GM12878 (cell line): ENCODE measurements at regions not wholly inside any gene's neighbourhood (a gene's known extent, or its start where the extent isn't known, plus 50 kb on each side); places are given as distances from the start of the nearest gene placed in this dataset.

ENCODE experiments used
- ATAC-seq: fragments of 200-7000 bp; cut with Tn5 transposase; 3 replicates; pipeline ENCODE4 v1.9.1; 2020; ENCODE audit warnings: mild to moderate bottlenecking, moderate library complexity
- BruUV-seq: library from RNA; stranded (reverse); fragments of 400-500 nt; replicated peaks from 2 replicates; lab custom pipeline; 2021; lab: Mats Ljungman, UMichigan
- CTCF ChIA-PET: fragments of 300-600 bp; sonication (Branson Sonifier 250); formaldehyde crosslinking; extraction: SDS; loops from one replicate; lab custom pipeline; 2021; ENCODE audit warnings: inconsistent platforms; lab: Yijun Ruan, JAX
- POLR2A ChIA-PET: fragments of 350-600 bp; formaldehyde crosslinking; extraction: SDS; loops from one replicate; lab custom pipeline; 2021; ENCODE audit warnings: inconsistent platforms; lab: Charles Lee
- RAD21 ChIA-PET: fragments of 300-600 bp; sonication (Branson Sonifier 250); formaldehyde crosslinking; loops from one replicate; lab custom pipeline; 2023; ENCODE audit warnings: antibody characterized with exemption; ENCODE audit not compliant: unreplicated experiment; lab: Charles Lee
- SMC1A ChIA-PET: fragments of 300-600 bp; sonication (Branson Sonifier 250); formaldehyde crosslinking; loops from one replicate; lab custom pipeline; 2023; ENCODE audit not compliant: unreplicated experiment, uncharacterized antibody; lab: Charles Lee
- DNase-seq: peaks from one replicate; pipeline ENCODE4 v3.0.0-alpha.2; 2011; ENCODE audit warnings: low read depth, low spot score
- FAIRE-seq: peaks from 3 replicates; lab custom pipeline; 2011; peaks lifted over from hg19 to GRCh38; lab: Jason Lieb, UNC
- H2AFZ ChIP-seq: 2 replicates; pipeline ENCODE4 v1.6.0; 2011; ENCODE audit warnings: low read depth, low read length, control low read depth; ENCODE audit not compliant: control insufficient read depth
- H3K27ac ChIP-seq: 2 replicates; pipeline ENCODE4 v1.5.1; 2011; ENCODE audit warnings: control low read depth; ENCODE audit not compliant: control insufficient read depth, insufficient read depth
- H3K27me3 ChIP-seq, 2 experiments: replicated peaks in 1 of 2; 2 replicates each; pipeline versions ENCODE4 v1.6.0 to v1.6.1; 2011; ENCODE audit warnings: low read length in 1 of 2; ENCODE audit not compliant: control insufficient read depth in 2 of 2, insufficient read depth in 2 of 2
- H3K36me3 ChIP-seq, 2 experiments: 2 replicates each; pipeline ENCODE4 v1.5.1; 2011; ENCODE audit warnings: low read length in 1 of 2; ENCODE audit not compliant: control insufficient read depth in 2 of 2, insufficient read depth in 2 of 2
- H3K4me1 ChIP-seq: 2 replicates; pipeline ENCODE4 v1.6.1; 2011; ENCODE audit warnings: mild to moderate bottlenecking, low read length, moderate library complexity, mixed read lengths; ENCODE audit not compliant: control insufficient read depth, insufficient read depth
- H3K4me2 ChIP-seq: 2 replicates; pipeline ENCODE4 v1.6.0; 2011; ENCODE audit warnings: control low read depth; ENCODE audit not compliant: control insufficient read depth, insufficient read depth
- H3K4me3 ChIP-seq: fragments of 200-600 bp; sonication (generic); 2 replicates; pipeline ENCODE4 v1.5.1; 2016
- H3K79me2 ChIP-seq: 2 replicates; pipeline ENCODE4 v1.6.0; 2011; ENCODE audit warnings: low read length; ENCODE audit not compliant: control insufficient read depth, insufficient read depth
- H3K9ac ChIP-seq: 2 replicates; pipeline ENCODE4 v1.8.0; 2011; ENCODE audit warnings: low read length, control low read depth, mixed read lengths; ENCODE audit not compliant: control insufficient read depth, insufficient read depth
- H3K9me3 ChIP-seq: replicated peaks from 3 replicates; pipeline ENCODE4 v1.5.1; 2011; ENCODE audit warnings: mild to moderate bottlenecking, low read length; ENCODE audit not compliant: control insufficient read depth, insufficient read depth
- H4K20me1 ChIP-seq: 2 replicates; pipeline ENCODE4 v1.6.0; 2011; ENCODE audit not compliant: control insufficient read depth, insufficient read depth
- EGR1 ChIP-seq, 2 experiments: IDR thresholded peaks; 1 replicate in 1 of 2; 2 replicates in 1 of 2; pipeline ENCODE4 v1.6.1; 2011 to 2012; ENCODE audit warnings: low read depth in 2 of 2, low read length in 2 of 2, borderline replicate concordance in 1 of 2, mild to moderate bottlenecking in 1 of 2, moderate library complexity in 1 of 2
- IKZF1 ChIP-seq: fragments of 450-650 bp; conservative IDR thresholded peaks from 2 replicates; pipeline ENCODE4 v1.6.1; 2017; ENCODE audit warnings: antibody characterized with exemption, mild to moderate bottlenecking
- MTA2 ChIP-seq: fragments of 450-650 bp; IDR thresholded peaks from 2 replicates; pipeline ENCODE4 v1.6.1; 2016; ENCODE audit warnings: low read depth, mild to moderate bottlenecking, moderate library complexity
- NFYA ChIP-seq: IDR thresholded peaks from 2 replicates; pipeline ENCODE4 v1.6.1; 2011; ENCODE audit warnings: low read depth, mild to moderate bottlenecking, low read length, improper control_type of control experiment, borderline replicate concordance
- NFYB ChIP-seq: IDR thresholded peaks from 2 replicates; pipeline ENCODE4 v1.6.1; 2011; ENCODE audit warnings: low read depth, mild to moderate bottlenecking, low read length, improper control_type of control experiment, moderate library complexity; ENCODE audit not compliant: insufficient read depth
- PAX5 ChIP-seq: IDR thresholded peaks from 2 replicates; pipeline ENCODE4 v1.6.1; 2011; ENCODE audit warnings: low read depth, low read length, borderline replicate concordance
- SIX5 ChIP-seq: IDR thresholded peaks from 2 replicates; pipeline ENCODE4 v1.6.1; 2011; ENCODE audit warnings: mild to moderate bottlenecking, low read depth, low read length, moderate library complexity; ENCODE audit not compliant: severe bottlenecking
- SP1 ChIP-seq: IDR thresholded peaks from one replicate; pipeline ENCODE4 v1.6.1; 2011; ENCODE audit warnings: low read depth, low read length
- SREBF1 ChIP-seq: IDR thresholded peaks from 2 replicates; pipeline ENCODE4 v1.6.1; 2012; ENCODE audit warnings: mild to moderate bottlenecking, low read length
- SREBF2 ChIP-seq: IDR thresholded peaks from 2 replicates; pipeline ENCODE4 v1.6.1; 2012; ENCODE audit warnings: mild to moderate bottlenecking, low read length
- SUPT20H ChIP-seq: IDR thresholded peaks from 2 replicates; pipeline ENCODE4 v1.6.1; 2011; ENCODE audit warnings: low read depth, mild to moderate bottlenecking, low read length, moderate library complexity, borderline replicate concordance; ENCODE audit not compliant: control insufficient read depth
- WGBS: methylation state at CpG from one replicate; pipeline ENCODE4 v1.1.6; 2016; ENCODE audit warnings: low lambda C conversion rate; ENCODE audit not compliant: insufficient replicate concordance, insufficient coverage; ENCODE audit errors: missing lambda C conversion rate; 5-methylcytosine and 5-hydroxymethylcytosine counted together
- in situ Hi-C: fragments of 300-500 bp; cut with MboI; formaldehyde crosslinking; loops from 9 replicates; pipeline ENCODE4 v1.14.3; 2018; ENCODE audit warnings: mixed read lengths
- intact Hi-C: fragments of 100-400 bp; cut with micrococcal nuclease; formaldehyde crosslinking; loops from one replicate; pipeline ENCODE4 v1.14.2; 2022; ENCODE audit not compliant: unreplicated experiment
- TF ChIP-seq, protein P1 (sequence below): IDR thresholded peaks from 2 replicates; pipeline ENCODE4 v1.6.1; 2011; ENCODE audit warnings: borderline replicate concordance, low read depth, mild to moderate bottlenecking, moderate library complexity, mixed read lengths, low read length; ENCODE audit not compliant: insufficient read depth; ENCODE audit errors: extremely low read length
- TF ChIP-seq, protein P2 (sequence below): fragments of 450-650 bp; IDR thresholded peaks from 2 replicates; pipeline ENCODE4 v1.6.1; 2016; ENCODE audit warnings: mild to moderate bottlenecking, moderate library complexity, borderline replicate concordance

DNA sequence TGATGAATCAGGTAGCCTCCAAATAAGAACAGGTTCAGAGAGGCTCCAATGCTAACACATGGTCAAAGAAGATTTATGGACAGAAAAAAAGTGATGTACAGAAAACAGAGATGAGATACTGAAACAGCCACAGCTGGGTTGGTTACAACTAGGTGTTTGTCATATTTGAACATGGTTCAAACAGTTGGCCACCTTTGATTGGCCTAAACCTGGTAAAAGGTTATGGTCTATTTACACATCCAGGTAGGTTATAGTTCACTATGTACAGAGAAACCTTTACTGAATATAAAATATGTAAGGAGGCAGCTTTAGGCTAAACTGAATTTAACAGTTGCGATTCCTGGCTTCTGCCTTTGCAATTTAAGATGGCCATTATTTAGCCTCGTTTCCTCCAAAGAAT is 134.0 kb upstream of the ZNF366 start:
- H3K9me3 ChIP-seq: no peaks in the 10 kb centered on the region
- BruUV-seq: no TSS peak
- H3K9ac ChIP-seq: no peak overlapping the region
- no peaks in the 10 kb centered on the region for H3K4me1 ChIP-seq
- in situ Hi-C loops: no loop called here
- no peaks in the 10 kb centered on the region for H4K20me1 ChIP-seq
- no peak for ATAC-seq
- no peaks in the 10 kb centered on the region for H3K36me3 ChIP-seq
- intact Hi-C loops: no loop called here
- no peak overlapping the region for H3K4me2 ChIP-seq
- no peak overlapping the region for H3K27ac ChIP-seq
- POLR2A ChIA-PET: no interaction called here
- CTCF ChIA-PET: no interaction called here
- no peaks in the 10 kb centered on the region for H3K79me2 ChIP-seq
- SMC1A ChIA-PET: interaction anchor here (0.6 kb wide), 1 partner anchor 47 kb away, joined by 3 read pairs; no protein-coding TSS in a partner anchor
- TF ChIP-seq IKZF1: no peak
- TF ChIP-seq, protein P1, sequence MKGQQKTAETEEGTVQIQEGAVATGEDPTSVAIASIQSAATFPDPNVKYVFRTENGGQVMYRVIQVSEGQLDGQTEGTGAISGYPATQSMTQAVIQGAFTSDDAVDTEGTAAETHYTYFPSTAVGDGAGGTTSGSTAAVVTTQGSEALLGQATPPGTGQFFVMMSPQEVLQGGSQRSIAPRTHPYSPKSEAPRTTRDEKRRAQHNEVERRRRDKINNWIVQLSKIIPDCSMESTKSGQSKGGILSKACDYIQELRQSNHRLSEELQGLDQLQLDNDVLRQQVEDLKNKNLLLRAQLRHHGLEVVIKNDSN: no peak
- TF ChIP-seq, all 136 proteins: peak for 0
- Histone ChIP-seq H3K27me3 (no peaks in the 10 kb centered on the region), H2AFZ (no peak overlapping the region), H3K4me3 (no peak overlapping the region)
- no peak for DNase-seq
- RAD21 ChIA-PET: no interaction called here
- WGBS: 39% methylated on average over 2 of the region's 2 CpGs
- FAIRE-seq: no peak

DNA sequence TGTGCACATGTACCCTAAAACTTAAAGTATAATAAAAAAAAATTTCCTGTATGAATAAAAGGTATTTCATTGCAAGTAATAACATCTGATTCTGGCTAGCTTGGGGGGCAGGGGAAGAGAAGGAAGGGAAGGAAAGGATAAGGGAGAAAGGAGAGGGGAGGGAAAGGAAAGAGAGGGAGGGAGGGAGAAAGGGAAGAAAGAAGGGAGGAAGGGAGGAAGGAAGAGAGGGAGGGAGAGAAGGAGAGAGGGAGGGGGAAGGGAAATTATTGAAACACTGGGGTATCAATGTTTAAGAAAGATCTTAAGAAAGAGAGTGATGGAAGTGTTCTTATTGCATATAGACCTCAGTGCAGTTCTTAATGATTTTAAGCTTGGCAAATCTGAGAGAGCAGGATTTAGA is 129.8 kb upstream of the ZNF366 start:
- in situ Hi-C loops: no loop called here
- Histone ChIP-seq H4K20me1 (no peaks in the 10 kb centered on the region), H3K9ac (no peak overlapping the region), H3K4me1 (no peaks in the 10 kb centered on the region), H3K9me3 (no peaks in the 10 kb centered on the region), H3K27ac (no peak overlapping the region), H3K79me2 (no peaks in the 10 kb centered on the region), H3K36me3 (no peaks in the 10 kb centered on the region), H2AFZ (no peak overlapping the region), H3K4me3 (no peak overlapping the region), H3K4me2 (no peak overlapping the region), H3K27me3 (no peaks in the 10 kb centered on the region; a peak in 1 of 4 replicates)
- DNase-seq (no peak), ATAC-seq (no peak), FAIRE-seq (no peak)
- CTCF ChIA-PET: no interaction called here
- POLR2A ChIA-PET: no interaction called here
- SMC1A ChIA-PET: interaction anchor here (0.9 kb wide), 1 partner anchor 7 kb away, joined by 3 read pairs; no protein-coding TSS in a partner anchor
- RAD21 ChIA-PET: no interaction called here
- intact Hi-C loops: no loop called here
- BruUV-seq: no TSS peak
- no peak for TF ChIP-seq MTA2
- TF ChIP-seq SREBF1: no peak
- no peak for TF ChIP-seq SIX5
- TF ChIP-seq PAX5: no peak
- TF ChIP-seq, protein P2, sequence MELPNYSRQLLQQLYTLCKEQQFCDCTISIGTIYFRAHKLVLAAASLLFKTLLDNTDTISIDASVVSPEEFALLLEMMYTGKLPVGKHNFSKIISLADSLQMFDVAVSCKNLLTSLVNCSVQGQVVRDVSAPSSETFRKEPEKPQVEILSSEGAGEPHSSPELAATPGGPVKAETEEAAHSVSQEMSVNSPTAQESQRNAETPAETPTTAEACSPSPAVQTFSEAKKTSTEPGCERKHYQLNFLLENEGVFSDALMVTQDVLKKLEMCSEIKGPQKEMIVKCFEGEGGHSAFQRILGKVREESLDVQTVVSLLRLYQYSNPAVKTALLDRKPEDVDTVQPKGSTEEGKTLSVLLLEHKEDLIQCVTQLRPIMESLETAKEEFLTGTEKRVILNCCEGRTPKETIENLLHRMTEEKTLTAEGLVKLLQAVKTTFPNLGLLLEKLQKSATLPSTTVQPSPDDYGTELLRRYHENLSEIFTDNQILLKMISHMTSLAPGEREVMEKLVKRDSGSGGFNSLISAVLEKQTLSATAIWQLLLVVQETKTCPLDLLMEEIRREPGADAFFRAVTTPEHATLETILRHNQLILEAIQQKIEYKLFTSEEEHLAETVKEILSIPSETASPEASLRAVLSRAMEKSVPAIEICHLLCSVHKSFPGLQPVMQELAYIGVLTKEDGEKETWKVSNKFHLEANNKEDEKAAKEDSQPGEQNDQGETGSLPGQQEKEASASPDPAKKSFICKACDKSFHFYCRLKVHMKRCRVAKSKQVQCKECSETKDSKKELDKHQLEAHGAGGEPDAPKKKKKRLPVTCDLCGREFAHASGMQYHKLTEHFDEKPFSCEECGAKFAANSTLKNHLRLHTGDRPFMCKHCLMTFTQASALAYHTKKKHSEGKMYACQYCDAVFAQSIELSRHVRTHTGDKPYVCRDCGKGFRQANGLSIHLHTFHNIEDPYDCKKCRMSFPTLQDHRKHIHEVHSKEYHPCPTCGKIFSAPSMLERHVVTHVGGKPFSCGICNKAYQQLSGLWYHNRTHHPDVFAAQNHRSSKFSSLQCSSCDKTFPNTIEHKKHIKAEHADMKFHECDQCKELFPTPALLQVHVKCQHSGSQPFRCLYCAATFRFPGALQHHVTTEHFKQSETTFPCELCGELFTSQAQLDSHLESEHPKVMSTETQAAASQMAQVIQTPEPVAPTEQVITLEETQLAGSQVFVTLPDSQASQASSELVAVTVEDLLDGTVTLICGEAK: no peak
- TF ChIP-seq NFYA: no peak
- no peak for TF ChIP-seq NFYB
- TF ChIP-seq SP1: no peak
- TF ChIP-seq SREBF2: no peak
- TF ChIP-seq EGR1 (IDR thresholded peaks at IDR 0.05; ENCODE audit: borderline replicate concordance in 1 of 2, low read depth in 2 of 2, low read length in 2 of 2): no peak
- no peak for TF ChIP-seq SUPT20H
